Breast epithelium (tissue), 3 donors: ENCODE measurements at regions not wholly inside any gene's neighbourhood (a gene's known extent, or its start where the extent isn't known, plus 50 kb on each side); places are given as distances from the start of the nearest gene placed in this dataset.

ENCODE experiments used
- CTCF ChIP-seq, 3 donors: fragments of 450-650 bp; IDR thresholded peaks; one replicate each; pipeline ENCODE4 v1.5.1; 2016 to 2017; ENCODE audit warnings: antibody characterized with exemption in 3 of 3, mild to moderate bottlenecking in 3 of 3, moderate library complexity in 3 of 3
- POLR2A ChIP-seq: fragments of 450-650 bp; IDR thresholded peaks from one replicate; pipeline ENCODE4 v1.6.1; 2016; ENCODE audit warnings: antibody characterized with exemption, mild to moderate bottlenecking, moderate library complexity

GRCh38 chr9:32292611-32293010 is 91.8 kb upstream of the ACO1 start:
- TF ChIP-seq POLR2A, result no peak
- TF ChIP-seq CTCF (IDR thresholded peaks at IDR 0.05), result no peak
